Thyroid gland (tissue), 4 donors: ENCODE measurements at regions not wholly inside any gene's neighbourhood (a gene's known extent, or its start where the extent isn't known, plus 50 kb on each side); places are given as distances from the start of the nearest gene placed in this dataset.

Experiments
- POLR2A ChIP-seq, 2 donors: fragments of 450-650 bp; IDR thresholded peaks; one replicate each; pipeline ENCODE4 v1.6.1; 2017; ENCODE audit warnings: antibody characterized with exemption in 2 of 2, mild to moderate bottlenecking in 2 of 2, moderate library complexity in 1 of 2
- TF ChIP-seq, protein P1 (sequence below), 6 experiments: fragments of 200-600 bp in 3 of 6; fragments of 450-650 bp in 3 of 6; sonication (generic) in 3 of 6; IDR thresholded peaks; one replicate each; pipeline ENCODE4 v1.5.1; 2016 to 2019; ENCODE audit warnings: antibody characterized with exemption in 6 of 6, mild to moderate bottlenecking in 2 of 6, inconsistent platforms in 1 of 6, moderate library complexity in 1 of 6

DNA sequence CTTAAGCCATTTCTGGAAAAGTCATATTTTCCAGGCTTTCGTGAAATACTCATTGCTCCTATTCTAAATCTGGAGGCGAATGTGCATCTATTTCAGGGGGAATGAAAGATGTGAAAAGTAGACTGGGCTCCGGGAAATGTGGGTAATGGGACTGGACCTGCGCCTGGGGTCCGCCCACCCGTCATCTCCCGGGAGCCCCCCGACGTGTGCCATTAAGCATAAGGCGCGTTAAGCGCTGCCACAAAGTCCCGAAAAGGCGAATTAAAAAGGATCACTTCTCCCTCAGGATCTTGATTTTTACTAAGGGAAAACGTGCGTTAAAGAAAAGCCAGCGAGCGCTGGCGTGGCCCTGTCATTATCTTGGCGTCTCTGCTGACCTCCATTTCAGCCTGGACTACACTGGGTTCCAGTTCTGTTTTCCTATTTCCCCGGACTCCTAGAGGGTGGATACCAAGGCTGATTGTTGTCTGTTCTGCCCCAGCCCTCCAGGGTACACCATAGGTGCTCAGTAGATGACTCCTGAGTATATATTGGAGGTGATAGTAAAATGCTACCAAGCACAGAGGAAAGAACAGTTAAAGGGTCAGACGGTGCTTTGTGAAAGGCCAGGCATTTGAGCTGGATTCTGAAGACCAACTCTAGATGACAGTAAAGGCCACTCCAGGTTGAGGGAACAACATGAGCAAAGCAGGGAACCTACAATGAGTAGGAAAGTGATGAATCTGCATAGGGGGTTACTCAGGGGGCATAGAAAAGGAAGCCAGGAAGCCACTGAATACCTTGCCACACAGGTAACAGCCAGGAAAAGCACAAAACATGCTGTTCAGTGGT, 89.2 kb upstream of the ARID1B start:
- TF ChIP-seq, protein P1, sequence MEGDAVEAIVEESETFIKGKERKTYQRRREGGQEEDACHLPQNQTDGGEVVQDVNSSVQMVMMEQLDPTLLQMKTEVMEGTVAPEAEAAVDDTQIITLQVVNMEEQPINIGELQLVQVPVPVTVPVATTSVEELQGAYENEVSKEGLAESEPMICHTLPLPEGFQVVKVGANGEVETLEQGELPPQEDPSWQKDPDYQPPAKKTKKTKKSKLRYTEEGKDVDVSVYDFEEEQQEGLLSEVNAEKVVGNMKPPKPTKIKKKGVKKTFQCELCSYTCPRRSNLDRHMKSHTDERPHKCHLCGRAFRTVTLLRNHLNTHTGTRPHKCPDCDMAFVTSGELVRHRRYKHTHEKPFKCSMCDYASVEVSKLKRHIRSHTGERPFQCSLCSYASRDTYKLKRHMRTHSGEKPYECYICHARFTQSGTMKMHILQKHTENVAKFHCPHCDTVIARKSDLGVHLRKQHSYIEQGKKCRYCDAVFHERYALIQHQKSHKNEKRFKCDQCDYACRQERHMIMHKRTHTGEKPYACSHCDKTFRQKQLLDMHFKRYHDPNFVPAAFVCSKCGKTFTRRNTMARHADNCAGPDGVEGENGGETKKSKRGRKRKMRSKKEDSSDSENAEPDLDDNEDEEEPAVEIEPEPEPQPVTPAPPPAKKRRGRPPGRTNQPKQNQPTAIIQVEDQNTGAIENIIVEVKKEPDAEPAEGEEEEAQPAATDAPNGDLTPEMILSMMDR (IDR thresholded peaks at IDR 0.05) = peak in 1 of 6 experiments; percentile 2
- TF ChIP-seq POLR2A (IDR thresholded peaks at IDR 0.05) = no peak
